Chondrocyte (in vitro differentiated cells): ENCODE measurements at regions not wholly inside any gene's neighbourhood (a gene's known extent, or its start where the extent isn't known, plus 50 kb on each side); places are given as distances from the start of the nearest gene placed in this dataset.

Experiments
- DNase-seq: peaks from one replicate; pipeline ENCODE4 v3.0.0; 2021; ENCODE audit warnings: mixed read lengths, low spot score
- H3K27ac Mint-ChIP-seq: one replicate; pipeline ENCODE4 v1.8.0; 2021; ENCODE audit warnings: mild to moderate bottlenecking, moderate library complexity, mixed read lengths; ENCODE audit not compliant: unreplicated experiment
- H3K27me3 Mint-ChIP-seq: 2 replicates; pipeline ENCODE4 v1.8.0; 2021; ENCODE audit warnings: low read depth, mixed read lengths
- H3K36me3 Mint-ChIP-seq: 2 replicates; pipeline ENCODE4 v1.8.0; 2021; ENCODE audit warnings: low read depth, mixed read lengths
- H3K4me1 Mint-ChIP-seq: 2 replicates; pipeline ENCODE4 v1.8.0; 2021; ENCODE audit warnings: low read depth, mild to moderate bottlenecking, mixed read lengths
- H3K4me3 Mint-ChIP-seq: one replicate; pipeline ENCODE4 v1.8.0; 2021; ENCODE audit warnings: mild to moderate bottlenecking, moderate library complexity, mixed read lengths; ENCODE audit not compliant: unreplicated experiment
- H3K9me3 Mint-ChIP-seq: 2 replicates; pipeline ENCODE4 v1.8.0; 2021; ENCODE audit warnings: low read depth, mixed read lengths
- CTCF ChIP-seq: fragments of 200-600 bp; sonication (generic); IDR thresholded peaks from 2 replicates; pipeline ENCODE4 v1.5.0; 2021; ENCODE audit warnings: antibody characterized with exemption, mild to moderate bottlenecking, moderate library complexity

GRCh38 chr4:178427663-178428062 lies 985.4 kb upstream of the AGA start:
- Mint-ChIP-seq H3K9me3 (no peaks in the 10 kb centered on the region), H3K36me3 (no peaks in the 10 kb centered on the region), H3K4me1 (no peaks in the 10 kb centered on the region), H3K4me3 (no peak overlapping the region), H3K27me3 (no peaks in the 10 kb centered on the region), H3K27ac (no peak overlapping the region)
- DNase-seq: no peak
- TF ChIP-seq CTCF: no peak

DNA sequence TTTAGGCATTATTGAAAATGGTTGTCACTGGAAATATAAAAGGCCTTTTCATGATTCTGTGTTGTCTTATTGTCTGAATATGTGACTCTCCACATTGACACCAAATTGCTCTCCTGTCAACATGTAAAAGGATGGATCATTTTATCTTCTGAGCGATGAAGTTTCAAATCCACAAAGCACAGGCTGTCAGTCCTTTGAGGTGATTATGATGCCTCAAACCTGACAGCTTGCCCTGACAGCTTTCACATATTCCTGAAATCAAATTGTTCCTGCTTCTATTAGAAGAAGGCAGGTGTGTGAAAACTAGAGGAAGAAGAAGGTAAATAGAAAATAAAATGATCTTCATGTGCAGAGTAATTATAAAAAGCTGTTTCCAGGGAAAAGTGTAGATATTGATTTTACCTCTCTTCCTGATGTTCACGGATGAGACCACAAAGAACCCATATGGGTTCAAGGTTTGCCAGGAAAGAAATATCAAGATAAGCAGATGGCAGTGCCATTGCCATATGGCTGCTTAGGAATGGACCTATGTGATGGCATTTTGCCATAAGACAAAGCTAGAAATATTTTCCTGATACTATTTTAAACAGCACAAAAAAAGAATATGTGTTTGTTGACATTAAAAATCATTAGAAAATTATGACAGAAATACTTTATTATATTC lies 1006.3 kb upstream of the AGA start:
- no peak for DNase-seq
- Mint-ChIP-seq H3K36me3 (no peaks in the 10 kb centered on the region), H3K4me3 (no peak overlapping the region), H3K27me3 (no peaks in the 10 kb centered on the region), H3K4me1 (no peaks in the 10 kb centered on the region), H3K27ac (no peak overlapping the region), H3K9me3 (peaks cover 10% of the 10 kb centered on the region)
- no peak for TF ChIP-seq CTCF

DNA sequence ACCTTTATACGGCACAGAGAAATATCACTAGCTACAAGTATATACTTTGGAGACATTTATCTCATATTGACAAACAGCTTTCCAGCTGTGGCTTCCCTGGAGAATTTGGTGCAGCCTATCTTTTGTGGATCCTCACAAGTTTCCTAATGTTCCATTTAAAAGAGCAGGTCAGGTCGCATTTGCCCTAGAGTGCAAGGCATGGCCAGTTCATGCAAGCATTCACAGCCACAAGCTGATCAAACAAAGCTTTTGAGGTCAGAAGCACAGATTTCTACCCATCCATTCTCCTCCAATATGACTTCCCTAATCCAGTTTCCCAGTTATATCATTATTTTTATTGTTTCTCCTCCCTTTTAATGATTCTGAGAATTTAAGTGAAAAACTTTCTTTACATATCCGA lies 1008.4 kb upstream of the AGA start:
- Mint-ChIP-seq H3K9me3 (peaks cover 8% of the 10 kb centered on the region), H3K4me1 (no peaks in the 10 kb centered on the region), H3K36me3 (no peaks in the 10 kb centered on the region), H3K27me3 (no peaks in the 10 kb centered on the region), H3K4me3 (no peak overlapping the region), H3K27ac (no peak overlapping the region)
- DNase-seq: no peak
- TF ChIP-seq CTCF: no peak

- Mint-ChIP-seq H3K4me3 (no peak overlapping the region), H3K9me3 (peaks cover 6% of the 10 kb centered on the region), H3K4me1 (no peaks in the 10 kb centered on the region), H3K36me3 (no peaks in the 10 kb centered on the region), H3K27ac (no peak overlapping the region), H3K27me3 (no peaks in the 10 kb centered on the region)
- no peak for TF ChIP-seq CTCF
- no peak for DNase-seq
Measured at GRCh38 chr4:178453057-178453456, 1010.8 kb upstream of the AGA start.

DNA sequence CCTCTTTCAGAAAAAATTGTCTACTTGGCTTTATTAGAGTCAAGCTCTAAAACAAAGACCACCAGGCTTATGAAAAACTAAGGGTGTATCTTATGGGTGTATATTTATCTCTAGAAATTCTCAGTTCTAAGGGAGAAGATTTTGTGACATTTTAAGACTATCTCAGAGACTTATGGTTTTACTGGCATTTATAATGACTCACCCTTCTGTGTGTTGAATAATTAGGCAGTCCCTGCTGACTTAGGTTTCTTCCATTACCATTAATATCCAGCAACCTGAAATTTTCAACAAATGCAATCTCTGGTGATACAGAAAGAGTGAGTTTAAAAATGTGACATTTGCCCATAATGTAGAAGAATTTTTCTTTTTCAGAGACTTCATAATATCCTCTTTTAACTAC lies 1015.0 kb upstream of the AGA start:
- no peak overlapping the region for H3K4me3 Mint-ChIP-seq
- no peaks in the 10 kb centered on the region for H3K36me3 Mint-ChIP-seq
- H3K4me1 Mint-ChIP-seq: no peaks in the 10 kb centered on the region
- H3K27me3 Mint-ChIP-seq: no peaks in the 10 kb centered on the region
- no peak for TF ChIP-seq CTCF
- H3K27ac Mint-ChIP-seq: no peak overlapping the region
- H3K9me3 Mint-ChIP-seq: peaks cover 2% of the 10 kb centered on the region
- DNase-seq: no peak
